ENCODE measurements at regions not wholly inside any gene's neighbourhood (a gene's known extent, or its start where the extent isn't known, plus 50 kb on each side); places are given as distances from the start of the nearest gene placed in this dataset.

DNA sequence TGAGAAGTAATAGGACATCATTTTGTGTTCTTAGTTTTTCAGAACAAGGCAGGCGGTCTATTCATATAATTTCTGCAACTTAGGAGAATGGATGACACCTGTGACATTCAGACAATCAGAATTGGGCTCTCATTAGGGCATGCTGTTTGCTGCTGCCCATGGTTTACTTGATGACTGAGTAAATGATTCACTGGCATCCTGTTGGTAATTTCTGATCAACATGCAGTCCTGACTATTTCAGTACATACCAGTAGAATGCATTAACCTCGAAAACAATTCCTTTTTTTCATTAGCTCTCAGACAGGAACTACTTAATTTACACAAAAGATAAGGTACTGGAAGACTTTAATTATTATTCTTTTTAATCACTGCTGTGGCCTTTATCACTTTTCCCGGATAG, 641.6 kb downstream of the NSUN3 start:
- no peak for DNase-seq (ENCODE audit: low spot score)

DNA sequence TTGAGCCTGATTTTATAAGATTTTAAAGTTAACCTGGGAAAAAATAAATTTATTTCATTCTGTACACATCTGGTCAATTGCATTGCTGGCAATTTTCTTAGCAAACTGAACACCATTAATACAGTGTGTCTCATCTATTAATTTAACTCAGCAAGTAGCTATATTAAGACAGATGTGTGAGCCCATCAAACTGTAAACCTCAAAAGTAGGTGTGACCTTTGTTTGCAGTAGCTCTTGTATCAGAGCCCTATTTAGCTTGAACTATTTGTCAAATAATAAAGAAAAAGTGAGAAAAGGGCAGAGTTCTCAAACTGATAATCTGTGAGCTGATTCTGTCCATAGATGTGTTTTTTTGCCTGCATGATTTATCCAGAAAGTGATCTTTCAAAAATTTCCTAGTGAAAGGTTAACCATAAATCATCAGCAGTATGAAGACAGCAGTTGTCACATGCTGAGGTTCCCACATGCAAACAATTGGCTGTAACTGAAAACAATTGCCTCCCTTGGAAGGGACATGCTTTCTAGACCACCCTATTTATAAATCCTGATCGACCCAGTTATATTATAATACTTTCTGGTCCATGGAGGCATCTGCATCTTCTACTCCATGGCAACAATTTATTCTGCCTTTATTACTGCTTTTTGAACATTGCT, 646.5 kb downstream of the NSUN3 start:
- DNase-seq (ENCODE audit: low spot score): no peak

DNA sequence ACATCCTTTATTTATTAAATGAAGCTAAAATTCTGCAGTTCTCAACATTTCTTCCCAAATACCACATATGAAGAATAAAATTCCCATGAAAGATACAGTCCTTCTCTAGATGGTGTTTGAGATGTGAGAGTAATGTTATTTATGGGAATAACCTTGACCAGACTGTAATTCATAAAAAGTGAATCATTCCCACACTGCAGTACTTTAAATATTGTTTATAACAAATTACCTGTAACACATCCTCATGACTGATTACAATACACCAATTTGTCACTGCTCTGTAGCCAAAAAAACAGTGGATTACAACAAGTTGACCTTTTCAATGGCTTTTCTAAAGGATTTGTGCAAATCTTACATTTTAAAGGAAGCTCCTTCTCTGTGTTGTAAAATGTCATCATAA, 651.3 kb downstream of the NSUN3 start:
- DNase-seq (ENCODE audit: low spot score): no peak

DNA sequence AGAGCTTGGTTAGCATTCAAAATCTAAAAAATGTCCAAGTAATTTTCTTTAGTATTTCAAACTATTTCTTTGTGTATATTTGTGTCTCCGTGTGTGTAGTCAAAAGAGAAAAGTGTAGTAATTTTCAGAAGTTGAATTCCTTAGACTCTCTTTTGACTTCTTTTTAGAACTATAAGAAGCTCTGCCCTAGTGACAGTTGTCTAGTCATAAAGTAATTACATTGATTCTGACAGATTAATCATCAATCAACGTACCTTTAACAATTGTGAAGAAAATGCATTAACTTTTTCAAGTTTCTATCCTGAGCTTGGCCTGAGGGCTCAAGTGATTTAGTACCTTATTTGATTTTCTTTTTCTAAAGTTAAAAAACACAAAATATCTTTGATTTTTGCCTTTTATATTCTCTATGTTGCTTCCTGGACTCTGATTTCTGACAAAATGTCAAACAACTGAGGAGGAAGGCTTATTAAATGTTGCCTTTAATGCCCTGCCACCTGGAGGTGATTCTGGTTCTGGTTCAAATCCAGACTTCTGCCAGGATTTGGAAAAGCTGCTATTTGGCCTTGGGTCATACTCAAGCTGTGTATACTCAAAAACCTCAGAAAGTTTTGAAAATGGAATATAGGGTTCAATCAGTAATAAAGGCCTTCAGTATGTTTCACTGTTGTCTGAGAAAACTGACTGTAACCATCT, 653.6 kb downstream of the NSUN3 start:
- DNase-seq (ENCODE audit: low spot score): no peak

DNA sequence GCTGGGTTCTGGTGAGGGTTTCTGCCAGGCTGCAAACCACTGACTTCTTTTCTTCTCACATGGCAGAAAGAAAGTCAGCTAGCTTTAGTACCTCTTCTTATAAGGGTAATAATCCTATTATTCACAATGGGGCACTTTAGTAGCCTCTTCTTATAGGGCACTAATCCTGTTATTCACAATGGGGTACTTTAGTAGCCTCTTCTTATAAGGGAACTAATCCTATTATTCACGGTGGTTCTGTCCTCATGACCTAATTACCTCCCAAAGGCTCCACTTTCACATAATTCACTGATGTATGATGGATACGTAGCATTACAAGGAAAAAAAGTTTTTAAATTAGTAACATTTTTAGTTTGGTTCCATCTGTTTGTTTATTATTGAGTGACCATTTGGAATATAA, 671.3 kb downstream of the NSUN3 start:
- DNase-seq (ENCODE audit: low spot score): no peak

DNA sequence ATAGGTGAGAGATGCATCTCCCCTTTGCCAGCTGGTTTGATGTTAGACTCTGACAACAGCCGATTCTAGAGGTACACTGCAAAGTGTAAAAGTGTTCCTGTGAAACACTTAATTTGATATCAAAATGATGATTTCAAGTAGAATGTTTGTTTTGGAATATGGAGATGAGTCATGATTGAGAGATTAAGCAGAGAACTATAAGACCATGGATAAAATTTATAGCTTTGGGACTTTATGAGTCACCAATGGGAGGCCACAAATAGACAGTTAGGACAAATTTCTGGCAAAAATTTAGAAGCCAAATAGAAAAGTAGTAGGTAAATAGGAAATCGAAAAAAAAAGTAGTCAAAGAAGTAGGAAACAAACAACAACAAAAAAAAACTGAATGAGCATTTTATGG, 672.5 kb downstream of the NSUN3 start:
- DNase-seq (ENCODE audit: low spot score): no peak

DNA sequence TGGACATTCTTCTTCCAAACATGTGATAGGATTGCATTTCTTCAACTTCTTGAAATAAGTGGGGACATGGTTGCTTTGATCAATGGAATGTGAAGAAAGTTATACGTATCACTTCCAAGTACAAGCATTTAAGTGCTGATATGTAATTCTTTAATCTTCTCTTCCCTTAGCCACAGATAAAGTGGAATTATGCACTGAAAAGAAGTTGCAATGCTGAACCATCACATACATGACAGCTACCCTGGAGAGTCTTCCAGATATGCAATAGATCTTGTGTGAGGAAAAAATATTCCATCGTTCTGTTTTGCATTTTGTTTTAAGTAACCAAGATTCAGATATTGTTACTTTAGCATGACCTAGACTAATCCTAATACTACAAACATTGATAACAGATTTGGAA, 674.3 kb downstream of the NSUN3 start:
- DNase-seq (ENCODE audit: low spot score): no peak

DNA sequence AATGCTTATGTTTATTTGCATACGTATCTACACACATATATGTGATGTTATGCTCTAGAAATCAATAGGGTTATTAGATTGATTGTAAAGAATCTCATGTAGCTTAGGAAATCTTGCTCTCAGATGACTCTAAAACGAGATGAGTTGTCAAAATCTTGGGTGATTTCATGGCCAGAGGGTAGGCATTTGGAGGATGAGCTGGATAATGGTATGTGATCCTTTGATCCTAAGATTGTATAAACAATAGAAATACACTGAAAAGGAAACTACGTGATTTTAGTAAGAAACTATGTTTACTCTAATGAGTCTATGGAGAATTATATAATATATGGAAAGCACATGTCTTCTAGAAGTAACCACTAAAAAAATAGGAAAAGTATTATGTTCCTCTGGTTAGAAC, 676.6 kb downstream of the NSUN3 start:
- DNase-seq (ENCODE audit: low spot score): no peak

DNA sequence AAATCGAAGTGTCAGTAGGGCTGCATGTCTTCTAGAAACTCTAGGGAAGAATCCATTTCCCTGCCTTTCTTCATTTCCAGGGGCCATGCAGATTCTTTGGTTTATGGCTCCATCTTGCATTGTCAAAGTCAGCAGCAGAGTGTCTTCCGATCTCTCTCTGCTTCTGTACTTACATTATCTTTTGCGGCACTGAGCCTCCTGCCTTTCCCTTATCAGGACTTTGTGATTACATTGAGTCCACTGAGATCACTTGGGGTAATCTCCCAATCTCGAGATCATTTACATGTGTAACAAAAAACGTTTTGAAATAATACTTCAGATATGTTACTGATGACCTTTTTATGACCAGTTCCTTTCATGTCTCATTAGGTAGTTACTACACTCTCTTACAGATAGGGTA, 695.9 kb downstream of the NSUN3 start:
- DNase-seq (ENCODE audit: low spot score): no peak

DNA sequence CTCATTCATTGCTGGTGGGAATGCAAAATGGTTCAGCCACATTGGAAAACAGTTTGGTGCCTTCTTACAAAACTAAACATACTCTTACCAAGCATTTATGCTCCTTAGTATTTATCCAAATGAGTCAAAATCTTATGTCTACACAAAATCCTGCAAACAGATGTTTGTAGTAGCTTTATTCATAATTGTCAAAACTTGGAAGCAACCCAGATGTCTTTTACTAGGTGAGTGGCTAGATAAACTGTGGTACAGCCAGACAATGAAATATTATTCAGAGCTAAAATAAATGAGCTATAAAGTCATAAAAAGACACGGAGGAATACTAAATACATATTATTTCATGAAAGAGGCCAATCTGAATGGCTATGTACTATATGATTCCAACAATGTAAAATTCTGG, 709.5 kb downstream of the NSUN3 start:
- DNase-seq (ENCODE audit: low spot score): no peak

DNA sequence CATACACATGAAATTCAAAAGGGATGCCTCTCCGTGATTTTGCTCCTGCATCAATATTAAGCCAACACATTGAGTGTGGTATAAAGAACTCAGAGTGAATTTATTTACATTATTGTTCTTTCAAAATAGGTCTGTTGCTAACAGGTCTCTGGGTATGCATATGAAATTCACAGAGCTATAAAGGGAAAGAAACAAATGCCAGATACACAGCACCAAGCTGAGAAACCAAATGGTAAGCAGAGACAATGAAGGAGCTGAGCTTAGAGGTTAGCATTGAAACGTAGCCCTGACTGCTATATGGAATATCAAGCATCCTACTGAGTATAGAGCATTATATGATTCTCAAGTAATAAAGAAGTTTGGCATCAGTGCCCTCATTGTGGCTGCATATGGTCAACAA, 712.9 kb downstream of the NSUN3 start:
- no peak for DNase-seq (ENCODE audit: low spot score)

DNA sequence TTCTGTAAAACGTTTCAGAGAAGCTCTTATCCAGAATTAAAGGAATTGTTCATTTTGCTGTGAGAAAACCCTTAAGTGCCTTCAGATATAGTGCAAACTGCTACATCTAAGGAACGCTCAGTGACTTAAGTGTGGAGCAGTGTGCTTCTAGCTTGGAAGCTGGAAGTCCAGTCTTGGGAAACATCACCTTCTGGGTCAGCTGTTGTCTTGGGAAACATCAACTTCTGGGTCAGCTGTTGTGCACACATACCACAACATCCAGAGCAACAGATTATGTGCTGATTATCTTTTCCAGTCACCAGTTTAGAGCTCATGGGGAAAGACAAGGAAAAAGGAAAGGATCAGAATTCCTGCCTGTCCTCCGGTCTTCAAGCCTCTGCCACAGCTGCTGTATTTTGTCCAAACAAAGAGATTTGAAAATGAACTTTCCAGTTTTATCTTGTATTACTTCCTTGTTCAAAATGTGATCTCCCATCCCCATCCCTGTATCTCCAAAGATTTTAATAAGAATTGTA, 713.6 kb downstream of the NSUN3 start:
- DNase-seq (ENCODE audit: low spot score): no peak

DNA sequence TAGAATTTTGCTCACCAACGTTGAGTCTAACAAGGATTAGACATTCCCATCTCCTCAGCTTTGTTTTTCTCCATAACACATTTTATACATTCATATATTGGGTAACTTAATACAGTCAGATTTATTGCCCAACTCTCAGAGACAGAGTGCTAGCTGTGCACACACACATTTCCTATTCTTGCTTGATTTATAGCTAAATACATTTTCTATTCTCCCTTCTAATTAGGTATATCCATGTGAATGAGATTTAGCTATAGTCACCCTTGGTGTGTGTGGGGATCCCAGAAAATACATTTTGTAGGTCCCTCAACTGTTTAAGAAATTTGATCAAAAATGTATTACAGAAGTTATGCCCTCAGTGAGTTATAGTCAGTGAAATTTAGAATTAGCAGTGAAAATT, 715.4 kb downstream of the NSUN3 start:
- no peak for DNase-seq (ENCODE audit: low spot score)

DNA sequence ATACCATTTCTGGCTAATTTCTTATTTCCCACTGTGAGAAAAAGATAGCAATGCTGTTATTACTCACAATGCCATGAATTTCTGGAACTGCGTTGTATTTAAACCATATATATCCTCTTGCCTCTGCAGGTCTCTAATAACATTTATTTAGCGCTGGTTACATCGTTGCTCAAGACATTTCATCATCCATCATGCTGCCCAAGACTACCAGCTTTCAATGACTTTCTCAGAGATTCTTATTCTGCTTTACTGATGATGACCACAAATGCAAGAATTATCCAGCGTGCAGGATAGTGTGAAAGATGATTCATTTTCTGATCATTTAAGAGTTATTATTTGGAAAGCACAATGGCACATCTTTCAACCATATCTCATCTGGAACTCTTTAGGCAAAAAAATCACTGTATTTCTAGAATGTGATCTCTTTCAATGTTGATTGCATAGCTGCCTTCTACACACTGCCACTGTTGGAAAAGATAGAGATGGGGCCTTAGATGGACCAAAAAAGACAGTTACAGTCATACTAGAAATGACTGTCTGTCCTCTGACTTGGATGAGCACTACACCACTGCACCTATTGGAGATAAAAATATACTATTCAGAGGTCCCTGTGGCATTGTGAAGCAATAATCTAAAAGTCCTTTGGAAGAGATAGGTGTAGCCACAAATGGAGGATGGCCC, 716.1 kb downstream of the NSUN3 start:
- no peak for DNase-seq (ENCODE audit: low spot score)

DNA sequence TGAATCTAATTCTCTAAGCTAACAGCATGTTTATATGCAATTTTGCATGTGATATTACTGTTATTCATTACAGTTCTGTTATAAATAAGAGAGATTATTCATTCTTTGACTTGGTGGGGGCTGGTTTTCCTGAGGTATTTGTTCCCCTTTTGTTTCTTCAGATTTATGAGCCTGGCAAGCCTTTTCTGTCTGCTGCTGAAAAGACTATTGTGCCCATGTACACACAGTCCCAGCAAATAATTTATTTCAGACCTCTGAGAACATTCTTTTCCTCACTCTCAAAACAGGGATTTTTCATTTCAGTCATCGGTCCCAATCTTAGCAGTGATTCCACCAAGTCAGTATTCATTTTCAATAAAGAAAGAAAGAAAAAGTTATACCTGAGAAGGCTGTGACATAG, 716.8 kb downstream of the NSUN3 start:
- DNase-seq (ENCODE audit: low spot score): no peak

DNA sequence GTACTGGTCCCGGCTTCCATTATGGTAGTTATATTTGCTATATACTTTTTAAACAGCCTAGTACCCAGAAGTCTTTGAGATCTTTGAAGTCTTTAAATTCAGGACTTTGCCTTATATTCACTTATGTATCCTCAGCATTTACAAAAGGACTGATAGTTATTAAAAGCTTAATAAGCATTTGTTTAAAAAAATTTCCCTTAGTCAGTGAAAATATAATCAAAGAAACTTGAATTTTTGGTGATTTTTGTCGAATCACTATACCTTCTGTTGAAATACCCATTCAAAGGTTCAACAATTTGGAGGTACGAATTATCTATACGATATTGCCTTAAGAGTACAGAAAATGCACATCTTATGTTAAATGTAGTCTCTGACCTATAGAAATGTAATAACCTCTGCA, 721.4 kb downstream of the NSUN3 start:
- no peak for DNase-seq (ENCODE audit: low spot score)

DNA sequence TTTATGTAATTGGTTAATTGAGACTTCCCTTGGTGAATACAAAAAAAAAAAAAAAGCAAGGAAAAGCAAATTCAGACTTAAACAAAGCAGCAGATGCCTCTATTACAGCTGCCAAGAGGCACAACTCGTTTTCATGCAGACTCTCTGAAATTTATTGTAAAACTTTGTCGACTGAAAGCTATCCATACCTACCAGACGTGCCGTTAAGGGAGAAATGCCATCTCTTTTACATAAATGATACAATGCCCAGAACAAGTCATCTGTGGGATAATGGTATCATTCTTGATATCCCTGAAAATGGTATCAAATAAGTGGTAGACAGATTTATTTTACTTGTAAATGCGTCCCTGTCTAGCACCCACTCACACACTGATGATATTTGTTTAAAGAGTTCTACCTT, 724.2 kb downstream of the NSUN3 start:
- no peak for DNase-seq (ENCODE audit: low spot score)

DNA sequence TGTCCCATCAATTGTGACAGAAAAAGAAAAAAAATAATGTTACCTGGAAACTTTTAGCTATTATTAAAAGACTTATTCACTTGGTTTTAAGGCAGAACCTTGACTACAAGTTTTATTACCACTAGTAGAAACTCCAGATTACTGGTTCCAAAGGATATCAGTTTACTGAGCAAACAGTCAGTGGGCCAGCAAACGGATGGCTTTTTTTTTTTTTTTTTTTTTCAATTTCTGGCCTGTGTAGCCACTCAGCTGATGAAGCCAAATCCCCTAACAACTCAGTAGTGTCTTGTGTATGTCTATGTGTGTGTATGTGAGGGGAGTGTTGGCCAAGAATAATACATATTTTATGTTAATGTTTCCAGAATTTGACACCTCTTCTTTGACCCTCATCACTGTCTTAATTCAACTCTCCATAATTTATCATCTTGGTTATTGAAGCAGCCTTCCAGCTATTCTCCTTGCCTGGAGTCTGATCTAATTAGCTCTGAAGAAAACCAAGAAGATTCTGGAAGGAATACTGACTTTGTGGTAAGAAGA, 724.9 kb downstream of the NSUN3 start:
- no peak for DNase-seq (ENCODE audit: low spot score)

DNA sequence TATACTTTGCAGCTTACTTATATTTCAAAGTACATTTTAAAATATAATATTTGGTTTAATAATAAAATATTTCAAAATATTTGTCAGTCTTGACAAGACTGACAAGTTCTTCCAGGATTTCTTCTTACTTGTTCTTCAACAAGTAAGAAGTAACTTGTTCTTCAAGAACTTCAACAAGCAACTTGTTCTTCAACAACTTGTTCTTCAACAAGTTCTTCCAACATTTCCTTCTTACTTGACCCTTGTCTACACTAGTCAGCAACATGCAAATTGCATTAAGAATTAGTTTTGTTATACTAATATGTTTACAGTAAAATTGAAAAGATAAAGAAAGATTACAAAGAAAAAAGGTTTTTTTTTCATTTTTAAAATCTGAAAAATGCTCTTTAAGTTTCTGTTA, 731.7 kb downstream of the NSUN3 start:
- DNase-seq (ENCODE audit: low spot score): no peak

DNA sequence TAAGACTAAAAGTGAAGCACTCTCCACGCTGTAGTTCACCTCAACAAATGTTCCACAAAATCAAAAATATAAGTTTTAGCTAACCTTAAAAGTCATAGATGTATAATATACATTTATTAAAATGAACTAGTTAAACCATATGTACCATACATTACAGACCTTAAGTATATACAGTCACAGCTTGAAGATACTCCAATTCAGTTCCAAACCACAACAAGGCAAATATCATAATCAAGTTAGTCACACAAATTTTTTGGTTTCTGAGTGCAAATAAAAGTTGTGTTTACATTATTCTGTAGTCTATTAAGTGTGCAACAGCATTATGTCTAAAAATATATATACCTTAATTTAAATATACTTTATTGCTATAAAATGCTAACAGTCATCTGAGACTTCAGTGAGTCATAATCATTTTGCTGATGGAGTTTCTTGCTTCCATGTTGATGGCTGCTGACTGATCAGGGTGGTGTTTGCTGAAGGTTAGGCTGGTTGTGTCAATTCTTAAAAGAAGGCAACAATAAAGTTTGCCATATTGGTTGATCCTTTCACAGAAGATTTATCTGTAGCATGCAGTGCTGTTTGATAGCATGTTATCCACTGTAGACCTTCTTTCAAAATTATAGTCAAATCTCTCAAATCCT, 736.7 kb downstream of the NSUN3 start:
- DNase-seq (ENCODE audit: low spot score): no peak

DNA sequence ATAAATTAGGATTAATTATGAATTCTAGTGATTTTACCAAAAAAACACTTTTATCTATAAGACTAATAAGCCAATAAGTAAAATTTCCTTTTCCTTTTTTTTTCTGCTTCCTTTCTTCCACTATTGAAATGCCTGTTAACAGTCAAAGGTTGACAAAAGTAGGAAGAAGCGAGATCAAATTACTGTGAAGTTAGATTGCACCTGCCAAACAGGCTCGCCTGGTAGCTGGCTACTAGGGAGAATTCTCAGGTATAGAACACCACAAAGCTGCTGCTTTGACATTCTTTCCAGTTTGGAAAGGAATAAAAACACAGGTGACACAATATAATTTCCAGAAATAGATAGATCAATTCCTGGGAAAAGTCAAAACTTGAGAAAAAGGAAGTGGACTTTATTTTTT, 749.0 kb downstream of the NSUN3 start:
- DNase-seq (ENCODE audit: low spot score): no peak

DNA sequence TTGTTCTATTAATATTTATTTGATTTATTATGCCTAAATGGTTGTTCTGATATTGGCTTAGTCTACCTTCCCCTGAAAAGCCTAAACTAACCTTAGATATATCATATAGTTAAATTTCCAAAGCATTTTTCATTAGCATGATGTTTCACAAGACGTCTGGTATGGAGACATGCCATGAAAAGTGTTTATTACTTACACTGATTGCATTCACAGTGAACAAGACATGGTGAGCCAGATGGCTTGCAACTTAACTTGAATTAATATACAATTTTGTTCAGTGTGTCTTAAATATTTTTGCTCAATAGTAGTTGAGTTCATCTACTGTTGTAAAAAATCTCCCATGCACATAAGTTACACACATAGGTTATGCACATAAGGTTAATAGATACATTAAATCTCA, 758.4 kb downstream of the NSUN3 start:
- no peak for DNase-seq (ENCODE audit: low spot score)

All from ureter (tissue), 1 donor.